ENCODE measurements at regions not wholly inside any gene's neighbourhood (a gene's known extent, or its start where the extent isn't known, plus 50 kb on each side); places are given as distances from the start of the nearest gene placed in this dataset.

- FAIRE-seq, result no peak
- no peak overlapping the region for H3K18ac ChIP-seq (ENCODE audit: extremely low read depth, low read length)
- H3K23me2 ChIP-seq (ENCODE audit: low read depth, low read length), result no peaks in the 10 kb centered on the region; the same call in 1 of the 2 replicates
- CTCF ChIA-PET (ENCODE audit: partially characterized antibody), result interaction anchor here (1.6 kb wide), 1 partner anchor 135 kb away, joined by 3 read pairs; no protein-coding TSS in a partner anchor
- no peak for DNase-seq (ENCODE audit: low read depth in 1 of 2, low spot score in 2 of 2)
- H3K9me3 ChIP-seq (ENCODE audit: insufficient read depth in 2 of 2, low read depth in 1 of 2, low read length in 1 of 2), result no peaks in the 10 kb centered on the region
- H3K79me1 ChIP-seq (ENCODE audit: low read depth, low read length), result no peaks in the 10 kb centered on the region
- H3K4me2 ChIP-seq (ENCODE audit: insufficient read depth in 1 of 2, low read depth in 2 of 2, low read length in 2 of 2), result no peak overlapping the region
- no peak overlapping the region for H2BK5ac ChIP-seq (ENCODE audit: low read depth, low read length)
- no peak overlapping the region for H2BK120ac ChIP-seq (replicated peaks; ENCODE audit: low read depth, low read length)
- H4K20me1 ChIP-seq (replicated peaks in 1 of 2; ENCODE audit: control insufficient read depth in 1 of 2, insufficient read depth in 2 of 2, low read length in 2 of 2), result no peaks in the 10 kb centered on the region
- TF ChIP-seq TAF1 (IDR thresholded peaks at IDR 0.05; ENCODE audit: low read depth, low read length) (no peak), YY1 (IDR thresholded peaks at IDR 0.05; ENCODE audit: low read depth, low read length) (no peak), SP2 (IDR thresholded peaks at IDR 0.05; ENCODE audit: low read length) (no peak), ASH2L (IDR thresholded peaks at IDR 0.05; ENCODE audit: low read length) (no peak), RNF2 (IDR thresholded peaks at IDR 0.05; ENCODE audit: borderline replicate concordance, low read depth, low read length, missing control alignments, poor library complexity, severe bottlenecking) (no peak)
- H3K36me3 ChIP-seq (ENCODE audit: control insufficient read depth in 2 of 4, insufficient read depth in 4 of 4, low read length in 3 of 4), result no peaks in the 10 kb centered on the region
- no peak overlapping the region for H3K4me3 ChIP-seq (ENCODE audit: extremely low read depth in 1 of 4, insufficient read depth in 2 of 4, low read depth in 3 of 4, low read length in 4 of 4)
- H2BK20ac ChIP-seq (ENCODE audit: low read length), result no peak overlapping the region
- no peak overlapping the region for H3K27ac ChIP-seq (ENCODE audit: low read depth, low read length)
- H3K23ac ChIP-seq (ENCODE audit: insufficient read length), result no peak overlapping the region
- POLR2A ChIA-PET (ENCODE audit: partially characterized antibody), result no interaction called here
- no peak overlapping the region for H2AK5ac ChIP-seq (ENCODE audit: low read depth, low read length)
- no peaks in the 10 kb centered on the region for H3K27me3 ChIP-seq (replicated peaks in 1 of 4; ENCODE audit: control insufficient read depth in 3 of 4, extremely low read depth in 1 of 4, insufficient read depth in 3 of 4, low read length in 3 of 4)
- peaks cover 0 to 2% (median 0%) of the 10 kb centered on the region in 4 experiments; a peak in 2 of 7 replicates for H3K4me1 ChIP-seq (replicated peaks in 1 of 4; ENCODE audit: control insufficient read depth in 3 of 4, insufficient read depth in 4 of 4, low read length in 3 of 4)
- no peaks in the 10 kb centered on the region for H3K79me2 ChIP-seq (ENCODE audit: control insufficient read depth in 1 of 2, insufficient read depth in 2 of 2, low read length in 2 of 2)
- no peak overlapping the region for H2BK12ac ChIP-seq (ENCODE audit: low read depth, low read length)
- H3K4ac ChIP-seq (replicated peaks; ENCODE audit: insufficient read length, low read depth, low read length), result no peak overlapping the region
- no peak overlapping the region for H2AFZ ChIP-seq (ENCODE audit: low read length)
- no peak overlapping the region for H3K56ac ChIP-seq (replicated peaks; ENCODE audit: insufficient read length, low read depth, low read length)
- no peak overlapping the region for H4K91ac ChIP-seq (replicated peaks; ENCODE audit: insufficient read length, low read length)
- no peak overlapping the region for H2BK15ac ChIP-seq (ENCODE audit: low read length)
- H4K5ac ChIP-seq (ENCODE audit: insufficient read length, low read depth, low read length), result no peak overlapping the region
- no peak overlapping the region for H3K9ac ChIP-seq (replicated peaks in 1 of 4; ENCODE audit: extremely low read depth in 1 of 4, low read depth in 3 of 4, low read length in 3 of 4)
- no peak overlapping the region for H4K8ac ChIP-seq (ENCODE audit: extremely low read depth, insufficient read depth, low read length)
- no peak overlapping the region for H3K14ac ChIP-seq (ENCODE audit: insufficient read length)
These were observed 222.5 kb downstream of the PMAIP1 start for GRCh38 chr18:60122339-60122738.

Measured in H1 (cell line).